NCI-H2081 (cell line): ENCODE measurements at regions not wholly inside any gene's neighbourhood (a gene's known extent, or its start where the extent isn't known, plus 50 kb on each side); places are given as distances from the start of the nearest gene placed in this dataset.

Source experiments
- DNase-seq, 2 experiments: peaks; one replicate each; lab custom pipeline; 2025; lab: John Stamatoyannopoulos, UW

DNA sequence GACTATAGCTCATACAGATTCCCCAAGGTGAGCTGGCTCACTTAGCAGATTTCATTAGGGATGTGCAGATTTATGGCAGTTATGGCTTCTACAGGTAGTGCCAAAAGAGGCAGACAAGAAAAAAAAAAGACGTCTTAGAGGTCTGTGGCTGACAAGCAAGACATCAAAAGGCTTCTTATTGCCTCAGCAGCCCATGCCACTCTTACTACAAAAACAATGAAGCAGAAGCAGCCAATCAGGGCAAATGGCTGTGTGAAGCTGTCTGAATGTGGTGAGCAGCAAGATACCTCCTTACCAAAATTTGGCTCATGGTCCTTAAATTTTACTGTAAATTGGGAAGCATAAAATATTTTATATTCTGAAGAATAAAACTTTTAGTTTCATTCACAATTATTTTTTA, 557.5 kb upstream of the GOLIM4 start:
- DNase-seq: no peak

DNA sequence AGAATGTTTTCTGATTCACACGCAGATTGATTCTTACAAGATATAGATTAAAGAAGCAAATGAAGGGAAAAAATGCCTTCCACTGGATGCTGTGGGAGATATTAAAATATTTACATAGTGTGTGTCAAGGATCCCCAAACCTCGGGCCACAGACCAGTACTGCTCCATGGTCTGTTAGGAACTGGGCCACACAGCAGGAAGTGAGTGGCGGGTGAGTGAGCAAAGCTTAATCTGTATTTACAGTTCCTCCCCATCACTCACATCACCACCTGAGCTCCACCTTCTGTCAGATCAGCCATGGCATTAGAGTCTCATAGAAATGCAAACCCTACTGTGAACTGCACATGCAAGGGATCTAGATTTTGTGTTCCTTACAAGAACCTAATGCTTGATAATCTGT, 552.6 kb upstream of the GOLIM4 start:
- DNase-seq: no peak

DNA sequence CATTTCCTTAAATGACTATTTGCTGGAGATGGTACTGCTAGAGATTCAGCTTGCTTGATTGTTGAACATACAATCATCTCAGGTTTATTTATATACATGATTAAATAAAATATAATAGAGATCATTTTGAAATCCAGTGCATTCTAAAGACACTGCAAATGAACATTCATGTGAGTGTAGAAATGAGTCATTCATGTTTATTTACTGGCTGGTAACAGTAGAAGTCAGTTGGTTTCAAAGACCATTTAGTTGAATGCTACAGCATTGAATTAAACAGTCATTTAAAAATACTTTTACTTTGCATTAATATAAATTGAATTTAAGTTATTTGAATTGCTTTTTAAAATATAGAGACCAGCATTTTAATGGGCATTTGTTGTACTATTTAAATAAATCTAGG, 551.9 kb upstream of the GOLIM4 start:
- DNase-seq: no peak

DNA sequence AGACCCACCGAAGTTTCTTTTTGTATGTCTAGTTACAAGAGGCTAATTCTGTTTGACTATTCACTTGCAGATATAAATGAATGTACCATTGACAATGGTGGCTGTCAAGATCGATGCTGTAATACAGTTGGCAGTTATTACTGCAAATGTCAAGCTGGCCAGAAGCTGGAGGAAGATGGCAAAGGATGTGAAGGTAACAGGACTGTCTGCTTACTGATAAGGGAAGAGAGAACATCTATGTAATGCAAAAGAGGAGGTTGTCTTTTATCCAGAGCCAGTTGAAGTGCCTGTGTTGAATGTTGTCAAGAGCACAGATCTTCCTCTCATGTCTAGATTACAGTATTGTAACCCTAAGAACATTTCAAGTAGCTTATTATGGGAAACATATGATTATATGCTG, 549.5 kb upstream of the GOLIM4 start:
- no peak for DNase-seq

DNA sequence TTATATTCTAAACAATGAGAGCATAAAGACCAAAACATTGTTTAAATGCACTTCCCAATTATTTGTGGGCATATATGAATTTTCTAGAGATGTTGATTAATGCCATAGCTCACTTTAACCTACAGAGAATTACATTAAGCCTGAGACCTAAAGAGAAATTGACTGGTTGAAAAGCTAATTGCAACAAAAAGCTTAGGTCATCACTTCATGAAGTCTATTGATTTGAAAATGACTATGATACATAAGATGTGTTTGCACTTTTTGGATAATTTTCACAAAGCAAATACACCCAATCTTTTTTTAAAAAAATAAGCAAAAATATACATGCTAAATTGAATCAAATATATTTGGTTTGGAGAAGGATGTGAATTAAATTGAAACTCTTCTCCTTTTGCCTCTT, 532.8 kb upstream of the GOLIM4 start:
- no peak for DNase-seq

DNA sequence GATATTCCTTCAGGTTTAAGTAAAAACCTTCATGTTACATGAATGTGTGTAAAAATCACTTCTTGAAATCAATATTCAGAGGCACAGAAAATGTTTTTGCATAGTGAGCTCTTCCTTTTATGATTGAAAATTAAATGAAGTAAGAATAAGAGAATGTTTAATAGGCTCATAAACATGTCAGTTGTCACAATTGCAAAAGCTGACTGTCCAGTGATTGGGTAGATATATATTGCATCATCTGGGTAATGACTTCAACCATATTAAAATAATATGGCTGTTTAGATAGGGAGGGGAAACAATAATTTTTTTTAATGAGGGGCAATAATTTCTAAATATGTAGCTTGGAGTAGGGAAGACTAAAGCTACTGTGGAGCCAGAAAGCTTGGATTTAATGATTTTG, 529.8 kb upstream of the GOLIM4 start:
- no peak for DNase-seq

DNA sequence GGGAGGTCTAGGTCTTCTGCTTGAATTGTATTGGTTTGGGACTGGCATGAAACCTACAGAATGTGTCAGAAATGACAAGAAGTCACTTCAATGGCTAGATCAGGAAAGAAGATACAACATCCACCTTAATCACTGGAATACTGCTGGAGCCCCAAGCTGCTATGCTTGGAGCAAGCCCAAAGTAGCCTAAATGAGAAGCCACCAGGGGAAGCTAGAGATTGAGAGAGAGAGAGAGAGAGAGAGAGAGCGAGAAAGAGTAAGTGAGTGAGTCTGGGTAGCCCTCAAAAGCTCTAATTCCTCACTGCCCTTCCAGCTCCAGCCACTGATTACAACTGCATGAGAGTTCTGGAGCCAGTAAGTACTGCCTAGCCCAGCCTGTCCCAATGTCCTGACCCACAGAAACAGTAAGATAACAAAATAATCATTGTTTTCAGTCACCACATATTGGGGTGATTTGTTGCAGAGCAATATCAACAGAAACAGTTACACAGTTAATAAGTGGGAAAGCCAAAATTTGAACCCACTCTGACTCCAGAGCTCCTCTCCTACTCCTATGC, 529.2 kb upstream of the GOLIM4 start:
- DNase-seq: peak in 1 of 2 experiments; percentile 30

DNA sequence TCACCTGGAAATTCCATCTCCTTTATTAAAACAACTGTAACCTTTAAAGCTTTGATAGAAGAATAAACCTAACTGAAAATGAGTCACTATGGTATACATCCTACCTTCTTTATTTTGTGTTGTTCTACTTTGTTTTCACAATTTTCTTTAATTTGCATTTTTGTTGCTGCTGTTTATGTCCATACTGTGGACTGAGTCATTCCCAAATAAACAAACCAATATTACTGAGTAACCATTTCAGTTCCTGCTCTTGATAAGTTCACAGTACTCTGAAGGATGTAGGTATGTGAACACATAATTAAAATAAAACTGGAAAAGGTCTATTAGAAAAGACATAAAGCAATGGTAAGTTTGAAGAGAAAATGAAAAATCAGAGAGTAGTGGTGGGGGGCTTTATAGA, 528.5 kb upstream of the GOLIM4 start:
- no peak for DNase-seq

DNA sequence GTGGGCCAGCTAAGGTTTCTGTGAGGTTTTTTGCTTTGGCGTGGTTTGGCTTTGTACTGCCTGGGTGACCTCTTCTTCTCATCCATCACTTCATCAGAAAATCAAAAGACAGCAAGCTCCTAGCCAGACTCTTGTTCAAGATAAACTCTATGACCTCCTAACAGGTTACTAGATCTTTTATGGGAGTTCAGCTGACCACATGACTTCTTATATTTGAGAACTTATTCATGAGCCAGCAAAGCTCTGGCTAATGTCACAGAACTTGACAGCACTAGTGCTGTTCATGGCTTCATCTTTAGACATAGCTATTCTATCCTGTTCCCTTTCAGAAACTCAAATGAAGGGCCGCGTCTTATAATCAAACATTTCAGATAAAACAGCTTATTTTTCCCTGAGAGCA, 527.1 kb upstream of the GOLIM4 start:
- DNase-seq: no peak

DNA sequence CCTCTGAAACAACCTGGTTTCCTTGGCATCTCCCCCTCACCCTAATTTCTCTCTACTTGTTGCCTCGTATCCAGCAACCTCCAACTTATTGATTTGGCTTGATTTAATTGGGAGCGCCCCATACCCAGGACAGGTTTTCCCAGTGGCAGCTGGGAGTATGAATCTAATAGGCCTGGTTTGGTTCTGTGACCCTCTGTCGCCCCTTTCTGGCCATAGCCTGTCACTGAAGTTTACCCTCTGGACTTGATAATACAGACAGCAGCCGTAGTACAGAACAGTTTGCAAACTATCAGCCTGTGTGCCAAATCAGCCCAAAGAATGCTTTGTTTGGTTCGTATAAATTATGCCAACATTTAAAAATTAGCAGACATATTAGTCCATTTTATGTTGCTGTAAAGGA, 525.1 kb upstream of the GOLIM4 start:
- DNase-seq: peak; percentile 67 to 79

DNA sequence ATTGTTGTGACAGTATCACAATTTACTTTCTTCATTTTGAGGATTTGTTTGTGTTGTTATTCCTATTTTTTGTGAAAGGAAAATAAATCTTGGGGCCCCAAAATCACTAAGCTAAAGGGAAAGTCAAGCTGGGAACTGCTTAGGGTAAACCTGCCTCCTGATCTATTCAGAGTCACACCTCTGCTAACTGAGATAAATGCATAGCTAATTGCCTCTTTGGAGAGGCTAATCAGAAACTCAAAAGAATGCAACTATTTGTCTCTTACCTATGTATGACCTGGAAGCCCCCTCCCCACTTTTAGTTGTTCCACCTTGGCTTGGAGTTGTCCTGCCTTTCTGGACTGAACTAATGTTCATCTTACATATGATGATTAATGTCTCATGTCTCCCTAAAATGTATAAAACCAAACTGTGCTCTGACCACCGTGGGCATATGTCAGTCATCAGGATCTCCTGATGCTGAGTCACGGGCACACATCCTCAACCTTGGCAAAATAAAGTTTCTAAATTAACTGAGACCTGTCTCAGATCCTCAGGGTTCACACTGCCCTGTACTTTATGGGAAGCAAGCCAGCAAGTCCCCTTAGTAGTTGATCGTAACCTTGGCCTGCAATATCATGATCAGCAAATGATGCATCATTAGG, 523.2 kb upstream of the GOLIM4 start:
- no peak for DNase-seq

DNA sequence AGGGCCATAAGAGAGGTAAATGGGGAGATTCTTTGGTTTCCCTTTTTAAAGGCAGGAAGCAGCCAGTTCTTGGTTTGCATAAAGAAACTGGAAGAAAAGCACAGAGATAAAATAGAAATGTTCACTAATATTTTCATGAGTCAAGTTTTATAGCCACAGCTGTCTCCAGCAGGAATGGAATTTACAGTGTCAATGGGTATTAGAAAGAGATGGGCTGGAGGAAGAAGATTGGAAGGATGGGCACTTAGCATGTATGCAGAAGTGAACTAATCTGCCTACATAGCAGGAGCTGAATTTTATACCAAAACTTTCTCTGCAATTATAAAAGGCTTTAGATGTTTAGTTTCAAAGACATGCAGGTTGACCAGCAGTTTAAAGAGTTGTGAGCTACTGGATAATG, 521.9 kb upstream of the GOLIM4 start:
- no peak for DNase-seq

DNA sequence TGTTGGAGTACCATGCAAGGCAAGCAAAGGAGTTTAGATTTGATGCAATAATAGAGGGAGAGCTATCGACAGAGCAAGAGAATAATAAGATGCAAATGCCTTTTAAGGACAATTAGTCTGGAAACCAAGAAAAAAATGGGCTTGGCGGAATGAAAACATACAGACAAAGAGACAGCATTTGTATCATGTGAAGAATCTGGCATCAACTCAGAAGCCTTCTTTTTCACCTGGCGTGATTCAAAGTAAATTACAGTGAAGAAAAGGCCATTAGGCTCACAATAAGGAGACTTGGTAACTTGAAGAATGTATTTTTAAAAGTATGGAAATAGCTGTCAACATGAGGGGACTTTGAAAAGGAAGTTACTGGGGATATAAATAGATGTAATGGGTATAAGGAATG, 521.2 kb upstream of the GOLIM4 start:
- DNase-seq: peak; percentile 47 to 79

DNA sequence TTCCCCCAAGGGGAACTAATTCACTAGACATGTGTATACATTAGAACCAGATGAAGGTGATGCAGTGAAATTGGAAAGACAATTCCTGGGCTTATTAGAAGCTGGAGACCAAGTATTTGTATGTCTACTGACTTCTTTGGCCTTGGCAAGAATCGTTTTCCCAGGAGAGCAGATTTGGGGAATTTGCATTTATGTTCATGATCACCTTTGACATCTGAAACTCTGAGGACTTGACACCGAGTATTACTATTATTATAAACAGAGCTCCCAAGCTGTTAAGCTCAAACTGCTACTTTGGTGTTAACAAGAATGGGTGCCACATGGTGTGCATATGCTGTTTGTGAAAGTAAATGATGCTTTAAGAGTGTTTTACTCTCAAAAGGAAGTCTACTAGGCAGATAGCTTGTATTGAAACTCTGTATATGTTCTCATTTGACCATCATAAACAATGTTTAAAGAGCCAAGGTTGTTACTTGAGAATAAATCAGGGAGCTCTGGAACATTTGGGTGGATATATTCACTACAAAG, 519.8 kb upstream of the GOLIM4 start:
- peak; percentile 45 to 86 for DNase-seq

DNA sequence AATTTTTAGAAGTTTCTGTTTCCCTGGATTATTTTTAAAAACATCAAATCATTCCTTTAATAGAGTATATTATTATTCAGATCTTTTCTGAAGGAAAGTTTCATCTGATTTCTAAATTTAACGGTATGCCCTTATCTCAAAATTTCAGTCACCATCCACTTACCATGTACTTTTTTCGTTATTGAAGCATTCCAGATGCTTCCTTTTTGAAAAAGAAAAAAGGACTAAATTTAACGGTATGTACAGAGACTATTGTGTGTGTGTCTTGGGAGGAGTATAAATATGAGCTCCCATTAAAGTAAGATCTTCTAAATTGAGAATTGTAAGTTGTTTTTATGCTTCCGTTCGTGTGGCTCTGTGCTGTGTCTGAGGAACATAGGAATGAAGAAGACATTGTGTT, 517.4 kb upstream of the GOLIM4 start:
- DNase-seq: no peak

DNA sequence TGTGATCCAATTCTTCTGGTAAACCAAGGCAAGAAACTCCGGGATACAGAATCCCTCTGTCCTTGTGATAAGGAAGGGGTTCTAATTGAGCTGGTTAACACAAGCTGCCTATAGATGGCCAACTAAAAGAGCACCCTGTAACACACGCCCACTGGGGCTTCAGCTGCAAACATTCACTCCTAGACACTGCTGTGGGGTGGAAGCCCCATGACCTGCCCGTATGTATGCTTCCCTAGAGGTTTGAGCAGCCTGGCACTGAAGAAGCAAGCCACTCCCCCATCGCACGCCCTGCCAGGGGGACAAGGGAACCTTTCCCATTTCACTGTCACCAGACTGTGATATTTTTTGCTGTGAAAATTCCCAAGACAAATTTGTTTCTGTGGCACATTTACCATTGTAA, 516.9 kb upstream of the GOLIM4 start:
- DNase-seq: no peak

DNA sequence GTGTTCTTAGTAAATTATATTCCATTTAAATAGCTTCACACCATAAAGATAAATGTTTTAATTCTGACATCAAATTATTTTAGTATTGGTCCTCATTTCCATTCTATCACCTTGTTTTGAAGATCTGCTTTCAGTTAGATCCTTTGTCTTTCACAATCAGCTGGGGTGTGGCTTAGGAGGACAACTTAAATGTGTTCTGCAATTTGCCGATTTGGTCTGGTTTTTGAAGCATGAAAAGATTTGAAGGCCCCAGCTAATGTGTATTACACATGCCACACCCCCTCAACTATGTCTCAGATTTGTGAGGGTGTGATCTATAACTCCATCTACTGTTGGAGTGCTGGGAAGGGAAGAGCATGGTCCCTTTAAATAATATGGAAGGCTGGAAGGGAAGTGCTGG, 516.1 kb upstream of the GOLIM4 start:
- no peak for DNase-seq

DNA sequence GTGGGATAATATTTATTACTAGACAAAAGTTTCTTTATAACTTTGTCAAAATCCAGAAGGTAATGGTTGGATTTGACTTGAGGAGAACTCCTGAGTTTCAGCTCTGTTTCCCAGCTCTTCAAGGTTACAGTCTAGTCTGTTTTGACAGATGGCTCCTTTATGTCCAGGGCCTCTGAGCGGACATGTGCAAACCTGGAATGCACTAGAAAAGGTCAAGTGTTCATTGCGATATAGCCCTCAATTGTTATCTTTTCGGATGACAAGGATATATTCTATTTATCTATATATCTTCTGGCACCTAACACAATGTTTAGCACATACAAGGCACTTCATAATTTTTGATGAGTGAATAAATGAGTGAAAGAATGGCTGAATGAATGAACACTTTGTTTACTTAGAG, 513.2 kb upstream of the GOLIM4 start:
- DNase-seq: no peak

DNA sequence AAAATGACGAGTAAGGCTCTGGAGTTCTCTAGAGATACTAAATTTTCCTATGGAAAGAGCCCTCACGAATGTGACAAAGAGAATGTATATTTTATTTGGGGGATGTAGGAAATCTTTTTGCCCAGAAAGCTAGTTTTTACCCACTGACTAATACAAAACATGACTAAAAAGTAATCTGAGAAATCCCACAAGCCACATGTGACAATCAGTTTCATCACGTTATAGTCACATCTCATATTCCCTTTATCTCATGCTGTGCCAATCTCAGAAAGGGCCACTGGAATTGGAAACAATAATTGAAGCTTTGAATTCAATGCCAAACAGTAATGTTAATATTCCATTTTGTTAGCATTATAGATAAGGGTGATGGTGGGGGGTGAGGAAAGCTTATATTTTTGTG, 509.0 kb upstream of the GOLIM4 start:
- no peak for DNase-seq

DNA sequence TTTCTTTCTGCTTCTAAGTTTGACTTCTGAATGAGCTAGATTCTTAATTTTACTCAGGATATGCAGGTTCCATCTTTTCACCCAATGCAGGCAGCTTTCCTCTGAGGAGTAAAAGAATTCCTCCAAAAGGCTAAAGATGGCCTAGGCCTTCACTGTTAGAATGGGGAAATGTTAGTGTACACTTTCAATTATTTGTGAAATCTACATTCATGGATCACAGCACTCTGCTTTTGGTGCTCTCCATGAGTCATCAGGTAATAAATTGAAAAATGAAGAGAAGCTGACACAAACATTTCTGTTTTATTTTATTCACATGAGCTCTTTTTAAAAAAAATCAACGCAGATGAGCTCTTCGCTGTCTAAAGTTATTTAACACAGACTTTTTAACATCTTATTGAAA, 502.5 kb upstream of the GOLIM4 start:
- no peak for DNase-seq

DNA sequence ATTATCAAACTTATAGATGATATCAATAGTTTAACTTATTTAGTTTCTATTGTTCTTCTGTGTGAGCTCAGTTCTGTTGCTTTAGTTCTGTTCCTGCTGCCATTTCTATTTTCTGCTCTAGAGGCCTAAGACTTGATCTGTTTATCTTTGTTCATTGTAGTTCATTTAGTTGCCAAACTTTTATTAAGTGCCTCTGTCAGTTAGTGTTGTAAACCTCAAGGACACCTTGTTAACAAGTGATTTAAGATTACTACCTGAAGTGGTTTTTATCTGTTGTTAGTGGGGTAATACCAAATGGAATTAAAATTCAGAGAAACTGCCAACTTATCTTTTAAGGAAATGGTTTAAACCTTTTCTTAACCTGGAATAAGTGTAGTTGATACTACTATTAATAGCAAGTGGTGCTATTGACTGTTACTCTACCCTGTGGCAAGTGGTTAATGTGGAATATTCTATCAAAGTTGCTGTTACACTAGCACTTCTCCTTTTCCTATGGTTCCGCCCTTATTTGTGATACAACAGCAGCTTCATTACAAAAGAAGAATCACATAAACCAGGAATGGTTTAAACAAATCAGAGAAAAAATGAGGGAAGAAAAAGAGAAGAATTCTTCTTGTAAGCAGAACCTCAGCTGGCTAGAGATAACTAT, 500.6 kb upstream of the GOLIM4 start:
- DNase-seq: no peak

DNA sequence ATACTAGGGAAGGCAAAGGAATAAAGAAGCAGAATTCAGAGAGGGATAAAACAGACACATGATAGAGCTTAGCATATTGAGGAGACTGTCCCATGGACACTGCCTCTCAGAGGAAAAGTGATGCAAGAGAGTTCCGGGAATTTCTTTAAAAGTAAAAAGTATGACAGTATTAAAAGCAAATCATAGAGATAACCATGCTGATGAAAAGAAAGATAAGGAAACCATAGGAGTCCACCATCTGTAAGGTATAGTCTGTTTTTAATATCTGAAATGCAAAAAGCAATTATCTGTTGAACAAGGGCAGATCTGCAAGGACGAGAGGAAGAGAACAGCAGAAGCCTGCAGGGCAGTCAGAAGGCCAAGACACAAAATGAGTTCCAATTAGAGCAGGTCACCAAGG, 495.9 kb upstream of the GOLIM4 start:
- no peak for DNase-seq

DNA sequence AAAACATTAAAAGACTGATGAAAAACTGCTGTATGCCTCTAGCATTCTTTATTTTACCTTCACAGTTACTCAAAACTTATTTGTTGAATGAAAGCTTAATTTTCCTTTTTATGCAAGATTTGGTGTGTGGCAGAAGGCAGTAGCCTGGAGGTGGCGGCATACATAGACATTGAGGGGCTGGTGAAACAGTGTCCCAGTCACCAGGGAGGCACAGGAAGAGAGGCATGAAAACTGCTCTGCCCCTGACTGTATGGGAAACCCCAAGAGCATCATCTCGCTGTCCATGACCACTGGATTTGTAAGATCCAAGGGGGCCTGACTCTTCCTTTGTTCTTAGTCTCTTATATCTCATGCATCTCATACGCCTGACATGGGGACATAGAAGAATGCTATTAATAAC, 493.7 kb upstream of the GOLIM4 start:
- no peak for DNase-seq

DNA sequence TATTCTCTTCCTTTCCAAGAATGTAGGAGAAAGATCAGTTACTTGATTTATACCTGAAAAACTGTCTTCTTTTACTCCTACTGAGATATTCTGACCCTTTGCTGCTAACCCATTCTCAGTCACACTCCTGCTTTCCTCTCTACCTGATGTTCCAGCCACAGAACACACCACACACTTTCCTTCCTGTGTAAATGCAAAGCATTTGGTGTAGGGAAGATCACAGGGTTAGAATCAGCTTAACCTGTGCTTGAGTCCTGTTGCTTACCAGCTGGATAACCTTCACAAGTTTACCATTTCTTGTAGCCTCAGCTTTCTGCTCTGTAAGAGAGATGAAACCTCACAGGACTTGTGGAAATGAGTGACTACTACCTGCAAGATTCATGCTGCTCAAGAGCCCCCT, 489.8 kb upstream of the GOLIM4 start:
- no peak for DNase-seq
